ENCODE measurements at regions not wholly inside any gene's neighbourhood (a gene's known extent, or its start where the extent isn't known, plus 50 kb on each side); places are given as distances from the start of the nearest gene placed in this dataset.

- no peak for DNase-seq
- CTCF ChIA-PET, result interaction anchor here (0.7 kb wide), 1 partner anchor 9 kb away, joined by 3 read pairs; no protein-coding TSS in a partner anchor
Observed at GRCh38 chr2:417006-417405, 129.1 kb upstream of the ALKAL2 start.

GRCh38 chr2:415986-416610 is 128.2 kb upstream of the ALKAL2 start:
- Histone ChIP-seq H3F3A (replicated peaks; ENCODE audit: insufficient read depth) (no peaks in the 10 kb centered on the region), H4K20me1 (ENCODE audit: insufficient read depth) (no peaks in the 10 kb centered on the region), H3K27ac (ENCODE audit: low read depth in 2 of 2, low read length in 1 of 2) (no peak overlapping the region), H2AFZ (ENCODE audit: low read depth) (no peak overlapping the region), H3K9ac (no peak overlapping the region), H3K9me3 (0 out of 2 replicates have a peak, but pooled peaks cover 3% of the 10 kb centered on the region), H3K4me2 (no peak overlapping the region), H3K9me2 (no peaks in the 10 kb centered on the region), H3K4me3 (ENCODE audit: low read depth in 2 of 2, low read length in 1 of 2) (no peak overlapping the region), H3K27me3 (ENCODE audit: insufficient read depth) (no peaks in the 10 kb centered on the region), H3K4me1 (ENCODE audit: control insufficient read depth in 1 of 2, insufficient read depth in 2 of 2, low read depth in 1 of 2, low read length in 1 of 2) (no peaks in the 10 kb centered on the region; a peak in 1 of 4 replicates), H3K79me2 (ENCODE audit: insufficient read depth) (no peaks in the 10 kb centered on the region), H3K36me3 (replicated peaks in 1 of 2; ENCODE audit: control insufficient read depth in 1 of 2, insufficient read depth in 2 of 2, low read length in 1 of 2) (no peaks in the 10 kb centered on the region)
- 36% methylated on average over 12 of the region's 12 CpGs for WGBS (ENCODE audit: low lambda C conversion rate)
- ChIA-PET POLR2A (interaction anchor here (1.1 kb wide), 1 partner anchor 37 kb away, joined by 3 read pairs; no protein-coding TSS in a partner anchor), CTCF (interaction anchor here (0.7 kb wide), 1 partner anchor 8 kb away, joined by 3 read pairs; no protein-coding TSS in a partner anchor)
- no peak for TF ChIP-seq TEAD4 (IDR thresholded peaks at IDR 0.05; ENCODE audit: borderline replicate concordance, insufficient read depth)
- no peak for TF ChIP-seq USF1 (IDR thresholded peaks at IDR 0.05; ENCODE audit: borderline replicate concordance, low read depth)
- no peak for TF ChIP-seq ZBTB33 (IDR thresholded peaks at IDR 0.05; ENCODE audit: borderline replicate concordance, low read depth)
- DNase-seq, result no peak

More at GRCh38 chr2:417006-417405, 129.1 kb upstream of the ALKAL2 start:
- WGBS (ENCODE audit: low lambda C conversion rate), result 42% methylated on average over 3 of the region's 3 CpGs
- no peak overlapping the region for H3K9ac ChIP-seq
- POLR2A ChIA-PET, result no interaction called here
- no peaks in the 10 kb centered on the region for H3K9me2 ChIP-seq
- H3K27ac ChIP-seq (ENCODE audit: low read depth in 2 of 2, low read length in 1 of 2), result no peak overlapping the region
- TF ChIP-seq SIN3A (IDR thresholded peaks at IDR 0.05; ENCODE audit: borderline replicate concordance, low read depth, low read length) (no peak), TCF12 (IDR thresholded peaks at IDR 0.05) (no peak), EZH2phosphoT487 (IDR thresholded peaks at IDR 0.05; ENCODE audit: borderline replicate concordance, low read depth) (no peak), FOXJ3 (CRISPR knock-in tag; IDR thresholded peaks at IDR 0.05) (no peak)
- H3K4me3 ChIP-seq (ENCODE audit: low read depth in 2 of 2, low read length in 1 of 2), result no peak overlapping the region
- H3K4me1 ChIP-seq (ENCODE audit: control insufficient read depth in 1 of 2, insufficient read depth in 2 of 2, low read depth in 1 of 2, low read length in 1 of 2), result no peaks in the 10 kb centered on the region; a peak in 1 of 4 replicates
- no peaks in the 10 kb centered on the region for H3F3A ChIP-seq (replicated peaks; ENCODE audit: insufficient read depth)
- no peaks in the 10 kb centered on the region for H3K27me3 ChIP-seq (ENCODE audit: insufficient read depth)
- H4K20me1 ChIP-seq (ENCODE audit: insufficient read depth), result no peaks in the 10 kb centered on the region
- H3K36me3 ChIP-seq (replicated peaks in 1 of 2; ENCODE audit: control insufficient read depth in 1 of 2, insufficient read depth in 2 of 2, low read length in 1 of 2), result no peaks in the 10 kb centered on the region
- H2AFZ ChIP-seq (ENCODE audit: low read depth), result no peak overlapping the region
- no peaks in the 10 kb centered on the region for H3K79me2 ChIP-seq (ENCODE audit: insufficient read depth)
- H3K9me3 ChIP-seq, result 0 out of 2 replicates have a peak, but pooled peaks cover 3% of the 10 kb centered on the region
- no peak overlapping the region for H3K4me2 ChIP-seq

GRCh38 chr2:409523-409922 is 121.6 kb upstream of the ALKAL2 start:
- Histone ChIP-seq H3K4me1 (ENCODE audit: control insufficient read depth in 1 of 2, insufficient read depth in 2 of 2, low read depth in 1 of 2, low read length in 1 of 2) (no peaks in the 10 kb centered on the region; a peak in 1 of 4 replicates), H3K4me3 (ENCODE audit: low read depth in 2 of 2, low read length in 1 of 2) (no peak overlapping the region), H3K9me2 (no peaks in the 10 kb centered on the region), H3K36me3 (replicated peaks in 1 of 2; ENCODE audit: control insufficient read depth in 1 of 2, insufficient read depth in 2 of 2, low read length in 1 of 2) (no peaks in the 10 kb centered on the region), H3K9ac (no peak overlapping the region), H3K9me3 (no peaks in the 10 kb centered on the region), H2AFZ (ENCODE audit: low read depth) (no peak overlapping the region), H3K79me2 (ENCODE audit: insufficient read depth) (no peaks in the 10 kb centered on the region), H3F3A (replicated peaks; ENCODE audit: insufficient read depth) (no peaks in the 10 kb centered on the region), H4K20me1 (ENCODE audit: insufficient read depth) (no peaks in the 10 kb centered on the region), H3K27me3 (ENCODE audit: insufficient read depth) (no peaks in the 10 kb centered on the region), H3K27ac (ENCODE audit: low read depth in 2 of 2, low read length in 1 of 2) (no peak overlapping the region), H3K4me2 (no peak overlapping the region)
- TF ChIP-seq IRF3 (IDR thresholded peaks at IDR 0.05; ENCODE audit: low read depth, low read length) (no peak), MEF2A (IDR thresholded peaks at IDR 0.05; ENCODE audit: borderline replicate concordance, low read depth) (no peak), RXRA (IDR thresholded peaks at IDR 0.05; ENCODE audit: borderline replicate concordance, low read depth) (no peak)
- CTCF ChIA-PET, result no interaction called here
- POLR2A ChIA-PET, result no interaction called here
- DNase-seq, result no peak
- 19% methylated on average over 4 of the region's 4 CpGs for WGBS (ENCODE audit: low lambda C conversion rate)
